OCI-LY7 (cell line): ENCODE measurements at regions not wholly inside any gene's neighbourhood (a gene's known extent, or its start where the extent isn't known, plus 50 kb on each side); places are given as distances from the start of the nearest gene placed in this dataset.

Experiments
- BruUV-seq: library from RNA; stranded (reverse); fragments of 400-500 nt; replicated peaks from 2 replicates; lab custom pipeline; 2021; lab: Mats Ljungman, UMichigan
- CTCF ChIA-PET: fragments of 300-600 bp; sonication (Branson Sonifier 250); formaldehyde crosslinking; loops from one replicate; lab custom pipeline; 2022; ENCODE audit warnings: antibody characterized with exemption; ENCODE audit not compliant: unreplicated experiment; lab: Charles Lee
- POLR2A ChIA-PET: fragments of 300-600 bp; sonication (Branson Sonifier 250); formaldehyde crosslinking; loops from one replicate; lab custom pipeline; 2022; ENCODE audit warnings: antibody characterized with exemption; lab: Charles Lee
- DNase-seq: peaks from one replicate; pipeline ENCODE4 v3.0.0-alpha.2; 2015; ENCODE audit warnings: low spot score
- H2AFZ ChIP-seq: fragments of 200-600 bp; sonication (generic), shearing (Covaris generic); 2 replicates; pipeline ENCODE4 v1.6.1; 2014; ENCODE audit warnings: mild to moderate bottlenecking, antibody characterized with exemption, low read length, moderate library complexity
- H3K27ac ChIP-seq: fragments of 200-600 bp; sonication (generic); 2 replicates; pipeline ENCODE4 v1.5.1; 2014; ENCODE audit warnings: mixed run types, low read depth, mild to moderate bottlenecking, moderate library complexity, low read length, inconsistent platforms; ENCODE audit not compliant: poor library complexity, severe bottlenecking
- H3K36me3 ChIP-seq: fragments of 200-600 bp; sonication (generic); 2 replicates; pipeline ENCODE4 v1.6.1; 2014; ENCODE audit warnings: mild to moderate bottlenecking, antibody characterized with exemption, low read length, moderate library complexity, mixed read lengths; ENCODE audit not compliant: insufficient read depth
- H3K4me1 ChIP-seq: fragments of 200-600 bp; sonication (generic); 2 replicates; pipeline ENCODE4 v1.5.1; 2014; ENCODE audit warnings: mild to moderate bottlenecking, low read length; ENCODE audit not compliant: insufficient read depth, poor library complexity, severe bottlenecking
- H3K4me2 ChIP-seq: fragments of 200-600 bp; sonication (generic); 2 replicates; pipeline ENCODE4 v1.6.1; 2014; ENCODE audit warnings: mild to moderate bottlenecking, low read length
- H3K4me3 ChIP-seq: fragments of 200-600 bp; sonication (generic); 2 replicates; pipeline ENCODE4 v1.5.1; 2014; ENCODE audit warnings: mild to moderate bottlenecking, low read depth, low read length; ENCODE audit not compliant: poor library complexity, severe bottlenecking
- H3K79me2 ChIP-seq: fragments of 200-600 bp; sonication (generic); 2 replicates; pipeline ENCODE4 v1.6.1; 2016; ENCODE audit warnings: low read depth, mild to moderate bottlenecking, low read length, moderate library complexity, mixed read lengths; ENCODE audit not compliant: insufficient read depth
- H3K9me2 ChIP-seq: fragments of 200-600 bp; sonication (generic); 2 replicates; pipeline ENCODE4 v1.6.1; 2016; ENCODE audit warnings: mild to moderate bottlenecking, low read length, mixed read lengths; ENCODE audit not compliant: insufficient read depth
- H3K9me3 ChIP-seq: fragments of 200-600 bp; sonication (generic); 2 replicates; pipeline ENCODE4 v1.6.1; 2014; ENCODE audit warnings: mild to moderate bottlenecking, mixed run types, low read length, mixed read lengths
- H4K20me1 ChIP-seq: fragments of 200-600 bp; sonication (generic); 2 replicates; pipeline ENCODE4 v1.6.1; 2014; ENCODE audit warnings: mild to moderate bottlenecking, antibody characterized with exemption, low read length, moderate library complexity, mixed read lengths; ENCODE audit not compliant: insufficient read depth
- CTCF ChIP-seq: fragments of 200-600 bp; sonication (generic); conservative IDR thresholded peaks from 2 replicates; pipeline ENCODE4 v1.5.1; 2014; ENCODE audit warnings: mild to moderate bottlenecking, antibody characterized with exemption, low read length, moderate library complexity, mixed read lengths
- EZH2phosphoT487 ChIP-seq: fragments of 200-600 bp; sonication (generic); IDR thresholded peaks from 2 replicates; pipeline ENCODE4 v1.6.1; 2018; ENCODE audit warnings: low read depth, borderline replicate concordance, mild to moderate bottlenecking, mixed run types, antibody characterized with exemption, low read length, moderate library complexity, mixed read lengths
- intact Hi-C: fragments of 100-400 bp; cut with micrococcal nuclease; formaldehyde crosslinking; loops from one replicate; pipeline ENCODE4 v1.10.0; 2022; ENCODE audit not compliant: unreplicated experiment

GRCh38 chr18:33817096-33817495, 239.1 kb downstream of the ASXL3 start:
- H3K9me2 ChIP-seq = no peaks in the 10 kb centered on the region
- no peak overlapping the region for H2AFZ ChIP-seq
- no peaks in the 10 kb centered on the region for H4K20me1 ChIP-seq
- no TSS peak for BruUV-seq
- H3K27ac ChIP-seq = no peak overlapping the region
- no peak overlapping the region for H3K4me2 ChIP-seq
- ChIA-PET POLR2A (no interaction called here), CTCF (no interaction called here)
- DNase-seq = no peak
- TF ChIP-seq CTCF (no peak), EZH2phosphoT487 (no peak)
- H3K79me2 ChIP-seq = no peaks in the 10 kb centered on the region
- intact Hi-C loops = no loop called here
- H3K4me3 ChIP-seq = no peak overlapping the region
- H3K9me3 ChIP-seq = no peaks in the 10 kb centered on the region
- no peaks in the 10 kb centered on the region for H3K4me1 ChIP-seq
- H3K36me3 ChIP-seq = no peaks in the 10 kb centered on the region

GRCh38 chr18:33814546-33814945, 236.5 kb downstream of the ASXL3 start:
- Histone ChIP-seq H4K20me1 (no peaks in the 10 kb centered on the region), H3K79me2 (no peaks in the 10 kb centered on the region), H3K27ac (no peak overlapping the region), H3K9me3 (no peaks in the 10 kb centered on the region), H3K4me3 (no peak overlapping the region), H3K9me2 (no peaks in the 10 kb centered on the region), H3K4me1 (no peaks in the 10 kb centered on the region), H3K4me2 (no peak overlapping the region), H3K36me3 (no peaks in the 10 kb centered on the region), H2AFZ (no peak overlapping the region)
- intact Hi-C loops = no loop called here
- ChIA-PET POLR2A (interaction anchor here (0.6 to 1.2 kb wide), 2 partner anchors 10 to 278 kb away, joined by 4 read pairs; no protein-coding TSS in a partner anchor), CTCF (no interaction called here)
- no peak for TF ChIP-seq EZH2phosphoT487
- no peak for TF ChIP-seq CTCF
- BruUV-seq = no TSS peak
- DNase-seq = no peak

- no peak overlapping the region for H3K27ac ChIP-seq
- no peak for DNase-seq
- no peak overlapping the region for H3K4me3 ChIP-seq
- H3K79me2 ChIP-seq = no peaks in the 10 kb centered on the region
- H4K20me1 ChIP-seq = no peaks in the 10 kb centered on the region
- intact Hi-C loops = no loop called here
- POLR2A ChIA-PET = no interaction called here
- H3K9me2 ChIP-seq = no peaks in the 10 kb centered on the region
- H3K4me2 ChIP-seq = no peak overlapping the region
- no peaks in the 10 kb centered on the region for H3K36me3 ChIP-seq
- CTCF ChIA-PET = no interaction called here
- TF ChIP-seq CTCF = no peak
- TF ChIP-seq EZH2phosphoT487 = no peak
- H3K9me3 ChIP-seq = no peaks in the 10 kb centered on the region
- BruUV-seq = no TSS peak
- H2AFZ ChIP-seq = no peak overlapping the region
- H3K4me1 ChIP-seq = no peaks in the 10 kb centered on the region
These were observed 234.2 kb downstream of the ASXL3 start for GRCh38 chr18:33812186-33812585.
